ENCODE measurements at regions not wholly inside any gene's neighbourhood (a gene's known extent, or its start where the extent isn't known, plus 50 kb on each side); places are given as distances from the start of the nearest gene placed in this dataset.

DNA sequence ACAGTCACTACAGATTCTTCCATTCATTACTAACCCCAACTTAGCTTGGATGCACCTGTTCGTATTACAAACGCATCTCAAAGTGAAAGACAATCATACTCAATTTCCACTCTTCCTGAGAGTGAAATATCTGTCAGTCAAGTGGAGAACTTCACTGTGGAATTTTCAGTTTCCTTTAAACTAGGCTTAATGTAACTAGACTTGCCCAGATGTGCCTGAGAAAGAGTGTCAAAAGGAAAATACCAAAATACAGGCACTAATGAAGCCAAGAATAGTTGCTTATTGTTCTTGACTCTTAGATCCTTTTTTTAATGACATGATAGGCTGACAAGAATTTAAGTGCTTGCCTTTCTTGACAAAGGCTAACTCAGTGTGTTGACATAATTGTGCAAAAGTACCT is 72.4 kb upstream of the NR3C2 start:
- TF ChIP-seq CTCF (IDR thresholded peaks at IDR 0.05) = no peak
- no peak for TF ChIP-seq POLR2A (IDR thresholded peaks at IDR 0.05)
